Smooth muscle cell (in vitro differentiated cells): ENCODE measurements at regions not wholly inside any gene's neighbourhood (a gene's known extent, or its start where the extent isn't known, plus 50 kb on each side); places are given as distances from the start of the nearest gene placed in this dataset.

Source experiments
- DNase-seq: peaks from one replicate; lab custom pipeline; 2025; ENCODE audit not compliant: unreplicated experiment; lab: John Stamatoyannopoulos, UW
- H2AFZ ChIP-seq: fragments of 200-600 bp; sonication (generic); 2 replicates; pipeline ENCODE4 v1.6.0; 2016; ENCODE audit warnings: antibody characterized with exemption, low read depth, mild to moderate bottlenecking
- H3F3A ChIP-seq: fragments of 200-600 bp; sonication (generic); 2 replicates; pipeline ENCODE4 v1.6.0; 2017; ENCODE audit warnings: antibody characterized with exemption, low read depth
- H3K27ac ChIP-seq: fragments of 200-600 bp; sonication (generic); 2 replicates; pipeline ENCODE4 v1.5.1; 2016; ENCODE audit warnings: low read depth, mild to moderate bottlenecking
- H3K27me3 ChIP-seq: fragments of 200-600 bp; sonication (generic); 2 replicates; pipeline ENCODE4 v1.6.1; 2016; ENCODE audit warnings: low read depth, mild to moderate bottlenecking
- H3K36me3 ChIP-seq: fragments of 200-600 bp; sonication (generic); 2 replicates; pipeline ENCODE4 v1.5.1; 2016; ENCODE audit warnings: low read depth
- H3K4me1 ChIP-seq: fragments of 200-600 bp; sonication (generic); 2 replicates; pipeline ENCODE4 v1.5.1; 2016; ENCODE audit warnings: low read depth
- H3K4me2 ChIP-seq: fragments of 200-600 bp; sonication (generic); 2 replicates; pipeline ENCODE4 v1.6.0; 2016; ENCODE audit warnings: mild to moderate bottlenecking
- H3K4me3 ChIP-seq: fragments of 200-600 bp; sonication (generic); 2 replicates; pipeline ENCODE4 v1.5.1; 2016; ENCODE audit warnings: mild to moderate bottlenecking
- H3K79me2 ChIP-seq: fragments of 200-600 bp; sonication (generic); 2 replicates; pipeline ENCODE4 v1.6.0; 2016; ENCODE audit warnings: low read depth, mild to moderate bottlenecking
- H3K9ac ChIP-seq: fragments of 200-600 bp; sonication (generic); 2 replicates; pipeline ENCODE4 v1.6.0; 2016; ENCODE audit warnings: low read depth
- H3K9me3 ChIP-seq: fragments of 200-600 bp; sonication (generic); replicated peaks from 2 replicates; pipeline ENCODE4 v1.5.1; 2016; ENCODE audit warnings: low read depth
- H4K20me1 ChIP-seq: fragments of 200-600 bp; sonication (generic); 2 replicates; pipeline ENCODE4 v1.6.0; 2016; ENCODE audit warnings: low read depth
- WGBS: methylation state at CpG from one replicate; pipeline ENCODE4 v1.1.7; 2016; ENCODE audit warnings: low lambda C conversion rate; 5-methylcytosine and 5-hydroxymethylcytosine counted together
- TF ChIP-seq, protein P1 (sequence below): fragments of 200-600 bp; sonication (generic); IDR thresholded peaks from 2 replicates; pipeline ENCODE4 v1.5.1; 2017; ENCODE audit warnings: borderline replicate concordance, mild to moderate bottlenecking, antibody characterized with exemption; ENCODE audit not compliant: insufficient read depth, poor library complexity, severe bottlenecking

DNA sequence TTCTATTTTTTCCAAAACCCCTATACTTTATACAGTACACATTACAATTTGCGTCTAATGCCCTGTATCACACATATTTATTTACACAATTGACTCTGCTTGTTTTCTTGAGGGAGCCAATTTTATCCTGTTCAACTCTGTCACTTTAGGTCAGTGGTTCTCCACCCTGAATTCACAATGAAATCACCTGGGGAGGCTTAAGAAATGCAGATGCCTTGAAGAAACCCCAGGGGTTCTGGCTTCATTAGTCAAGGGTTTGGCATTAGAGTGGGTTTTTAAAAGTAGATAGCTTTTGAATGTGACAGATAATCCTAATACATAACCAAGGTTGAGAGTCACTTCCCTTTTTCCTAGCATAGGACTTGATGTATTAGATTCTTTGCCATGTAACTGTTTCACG lies 398.6 kb upstream of the ERCC4 start:
- Histone ChIP-seq H3F3A (no peaks in the 10 kb centered on the region), H3K4me1 (peaks cover 4% of the 10 kb centered on the region), H2AFZ (no peak overlapping the region), H3K4me2 (no peak overlapping the region), H3K36me3 (no peaks in the 10 kb centered on the region), H3K27me3 (no peaks in the 10 kb centered on the region), H3K4me3 (no peak overlapping the region), H3K9me3 (no peaks in the 10 kb centered on the region), H3K9ac (no peak overlapping the region), H4K20me1 (no peaks in the 10 kb centered on the region), H3K79me2 (no peaks in the 10 kb centered on the region), H3K27ac (no peak overlapping the region)
- TF ChIP-seq, protein P1, sequence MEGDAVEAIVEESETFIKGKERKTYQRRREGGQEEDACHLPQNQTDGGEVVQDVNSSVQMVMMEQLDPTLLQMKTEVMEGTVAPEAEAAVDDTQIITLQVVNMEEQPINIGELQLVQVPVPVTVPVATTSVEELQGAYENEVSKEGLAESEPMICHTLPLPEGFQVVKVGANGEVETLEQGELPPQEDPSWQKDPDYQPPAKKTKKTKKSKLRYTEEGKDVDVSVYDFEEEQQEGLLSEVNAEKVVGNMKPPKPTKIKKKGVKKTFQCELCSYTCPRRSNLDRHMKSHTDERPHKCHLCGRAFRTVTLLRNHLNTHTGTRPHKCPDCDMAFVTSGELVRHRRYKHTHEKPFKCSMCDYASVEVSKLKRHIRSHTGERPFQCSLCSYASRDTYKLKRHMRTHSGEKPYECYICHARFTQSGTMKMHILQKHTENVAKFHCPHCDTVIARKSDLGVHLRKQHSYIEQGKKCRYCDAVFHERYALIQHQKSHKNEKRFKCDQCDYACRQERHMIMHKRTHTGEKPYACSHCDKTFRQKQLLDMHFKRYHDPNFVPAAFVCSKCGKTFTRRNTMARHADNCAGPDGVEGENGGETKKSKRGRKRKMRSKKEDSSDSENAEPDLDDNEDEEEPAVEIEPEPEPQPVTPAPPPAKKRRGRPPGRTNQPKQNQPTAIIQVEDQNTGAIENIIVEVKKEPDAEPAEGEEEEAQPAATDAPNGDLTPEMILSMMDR: no peak
- DNase-seq: no peak
- 34% methylated on average over 2 of the region's 2 CpGs for WGBS

DNA sequence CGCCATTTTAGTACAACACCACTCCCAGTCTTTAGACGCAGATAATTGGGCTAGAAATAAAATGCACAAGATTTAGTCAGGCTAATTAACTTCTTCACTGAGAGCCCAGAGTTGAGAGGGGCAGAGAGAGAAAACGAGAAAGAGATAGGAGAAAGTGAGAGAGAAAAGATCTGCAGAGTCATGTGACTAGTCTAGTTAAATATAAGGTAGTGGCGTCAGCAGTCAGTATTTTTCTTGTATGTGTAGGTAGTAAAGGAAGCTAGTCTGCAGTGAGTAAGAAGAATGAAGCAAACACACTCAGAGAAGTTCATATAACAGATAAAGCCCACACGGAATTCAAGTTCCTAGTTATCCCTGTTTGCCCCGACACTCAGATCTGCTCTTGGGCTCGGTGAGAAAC lies 392.6 kb upstream of the ERCC4 start:
- no peak overlapping the region for H3K4me2 ChIP-seq
- no peaks in the 10 kb centered on the region for H3K79me2 ChIP-seq
- H3K36me3 ChIP-seq: no peaks in the 10 kb centered on the region
- no peaks in the 10 kb centered on the region for H4K20me1 ChIP-seq
- no peak overlapping the region for H3K4me3 ChIP-seq
- WGBS: 86% methylated on average over 7 of the region's 7 CpGs
- no peak overlapping the region for H2AFZ ChIP-seq
- H3F3A ChIP-seq: no peaks in the 10 kb centered on the region
- H3K27me3 ChIP-seq: no peaks in the 10 kb centered on the region
- no peaks in the 10 kb centered on the region for H3K4me1 ChIP-seq
- H3K9me3 ChIP-seq: no peaks in the 10 kb centered on the region
- H3K27ac ChIP-seq: no peak overlapping the region
- no peak for DNase-seq
- TF ChIP-seq, protein P1: no peak
- H3K9ac ChIP-seq: no peak overlapping the region

DNA sequence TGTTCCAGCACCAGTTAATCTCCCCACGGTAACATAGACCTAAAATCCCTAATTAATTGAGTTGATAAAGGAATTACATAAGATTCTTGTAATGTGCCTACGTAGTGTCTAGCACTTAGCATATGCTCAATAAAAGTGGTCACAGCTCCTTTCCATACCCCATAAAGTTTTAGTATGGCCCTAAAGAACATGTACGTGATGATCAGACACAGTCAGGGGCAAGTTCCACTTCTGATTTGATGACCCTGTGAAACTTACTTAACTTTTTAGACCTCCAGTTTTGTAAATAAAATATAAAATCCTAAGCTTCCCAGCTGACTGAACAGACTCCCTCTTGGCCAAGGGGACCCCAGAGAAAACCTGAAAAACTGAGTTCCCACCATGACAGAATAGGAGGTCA lies 391.3 kb upstream of the ERCC4 start:
- Histone ChIP-seq H3K4me3 (no peak overlapping the region), H4K20me1 (no peaks in the 10 kb centered on the region), H3K4me2 (no peak overlapping the region), H3K79me2 (no peaks in the 10 kb centered on the region), H3F3A (no peaks in the 10 kb centered on the region), H3K27ac (no peak overlapping the region), H3K4me1 (no peaks in the 10 kb centered on the region), H3K36me3 (no peaks in the 10 kb centered on the region), H2AFZ (no peak overlapping the region), H3K27me3 (no peaks in the 10 kb centered on the region), H3K9me3 (no peaks in the 10 kb centered on the region), H3K9ac (no peak overlapping the region)
- TF ChIP-seq, protein P1: no peak
- WGBS: 59% methylated on average over 3 of the region's 3 CpGs
- DNase-seq: no peak

DNA sequence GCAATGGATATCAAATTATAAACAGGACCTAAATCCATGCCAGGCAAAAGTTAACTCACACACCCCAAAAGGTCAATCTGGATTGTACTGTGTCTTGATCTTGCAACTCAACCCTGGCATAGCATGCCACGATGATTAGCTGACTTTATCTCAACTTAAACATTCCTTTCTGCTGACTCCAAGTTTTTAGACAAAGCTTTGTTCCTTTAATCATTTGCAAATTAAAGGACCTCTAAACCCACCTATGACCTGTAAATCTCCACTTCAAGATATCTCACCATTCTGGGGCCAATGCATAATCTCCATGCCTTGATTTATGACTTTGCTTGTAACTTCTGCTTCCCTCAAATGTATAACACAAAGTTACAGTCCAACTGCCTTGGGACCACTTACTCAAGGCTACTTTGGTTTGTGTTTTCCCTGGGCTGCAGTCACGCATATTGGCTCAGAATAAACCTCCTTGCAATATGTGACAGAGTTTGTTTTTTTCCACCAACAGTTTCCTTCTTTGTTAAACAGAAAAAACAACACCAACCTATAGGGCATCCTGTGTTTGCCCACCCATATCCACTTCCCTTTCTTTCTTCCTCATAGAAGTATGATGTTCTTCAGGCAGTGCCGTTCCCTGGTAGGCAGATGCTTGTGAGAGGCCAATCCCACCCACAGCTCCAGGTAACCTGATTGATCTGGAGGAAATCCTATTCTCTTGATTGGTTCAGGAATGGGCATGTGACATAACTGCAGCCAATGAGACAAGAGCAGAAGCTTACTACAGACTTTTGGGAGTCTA lies 390.6 kb upstream of the ERCC4 start:
- WGBS: 52% methylated on average over 3 of the region's 3 CpGs
- H3K9ac ChIP-seq: no peak overlapping the region
- no peak overlapping the region for H3K4me3 ChIP-seq
- no peak overlapping the region for H3K4me2 ChIP-seq
- TF ChIP-seq, protein P1: no peak
- no peaks in the 10 kb centered on the region for H3F3A ChIP-seq
- H4K20me1 ChIP-seq: no peaks in the 10 kb centered on the region
- H3K36me3 ChIP-seq: no peaks in the 10 kb centered on the region
- H3K79me2 ChIP-seq: no peaks in the 10 kb centered on the region
- DNase-seq: no peak
- no peak overlapping the region for H2AFZ ChIP-seq
- no peaks in the 10 kb centered on the region for H3K27me3 ChIP-seq
- H3K27ac ChIP-seq: no peak overlapping the region
- no peaks in the 10 kb centered on the region for H3K9me3 ChIP-seq
- H3K4me1 ChIP-seq: no peaks in the 10 kb centered on the region
